Progenitor cell of endocrine pancreas (in vitro differentiated cells): ENCODE measurements at regions not wholly inside any gene's neighbourhood (a gene's known extent, or its start where the extent isn't known, plus 50 kb on each side); places are given as distances from the start of the nearest gene placed in this dataset.

Experiments
- DNase-seq: peaks from one replicate; pipeline ENCODE4 v3.0.0; 2021; ENCODE audit warnings: low spot score; ENCODE audit not compliant: unreplicated experiment
- H3K27ac Mint-ChIP-seq: 2 replicates; pipeline ENCODE4 v1.8.0; 2021; ENCODE audit warnings: mild to moderate bottlenecking, moderate library complexity, mixed read lengths
- H3K27me3 Mint-ChIP-seq: 2 replicates; pipeline ENCODE4 v1.8.0; 2021; ENCODE audit warnings: mixed read lengths
- H3K36me3 Mint-ChIP-seq: 2 replicates; pipeline ENCODE4 v1.8.0; 2022; ENCODE audit warnings: mixed read lengths; ENCODE audit not compliant: insufficient read depth
- H3K4me1 Mint-ChIP-seq: 2 replicates; pipeline ENCODE4 v1.8.0; 2021; ENCODE audit warnings: low read depth, mixed read lengths
- H3K4me3 Mint-ChIP-seq: 2 replicates; pipeline ENCODE4 v1.8.0; 2021; ENCODE audit warnings: low read depth, mild to moderate bottlenecking, moderate library complexity, mixed read lengths
- H3K9me3 Mint-ChIP-seq: 2 replicates; pipeline ENCODE4 v1.8.0; 2021; ENCODE audit warnings: low read depth, mixed read lengths
- CTCF ChIP-seq: fragments of 200-600 bp; sonication (generic); IDR thresholded peaks from one replicate; pipeline ENCODE4 v1.5.0; 2021; ENCODE audit warnings: antibody characterized with exemption, mild to moderate bottlenecking; ENCODE audit not compliant: unreplicated experiment

GRCh38 chr4:12897954-12898353 is 586.2 kb downstream of the RAB28 start:
- Mint-ChIP-seq H3K4me1 (no peaks in the 10 kb centered on the region), H3K27me3 (no peaks in the 10 kb centered on the region), H3K9me3 (no peaks in the 10 kb centered on the region), H3K27ac (no peak overlapping the region), H3K36me3 (no peaks in the 10 kb centered on the region), H3K4me3 (no peak overlapping the region)
- DNase-seq, result no peak
- TF ChIP-seq CTCF, result no peak

DNA sequence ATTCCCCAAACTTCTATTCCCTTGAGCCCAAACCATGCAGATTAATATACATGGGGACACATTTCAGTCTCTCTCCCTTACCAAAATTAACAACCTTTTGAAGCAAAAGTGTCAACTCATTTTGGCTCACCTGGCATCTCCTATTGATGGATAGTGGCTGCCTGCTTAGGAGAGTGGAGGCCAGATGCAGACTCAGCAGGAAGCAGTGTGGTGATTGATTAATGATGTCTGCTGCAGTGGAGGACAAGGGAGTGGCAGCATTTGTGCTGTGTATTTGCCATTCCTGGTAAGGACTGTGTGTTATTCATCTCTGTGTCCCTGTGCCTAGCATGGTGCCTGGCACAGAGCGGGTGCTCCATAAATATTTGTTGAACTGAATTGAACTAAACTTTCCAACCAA is 590.1 kb downstream of the RAB28 start:
- H3K4me3 Mint-ChIP-seq, result no peak overlapping the region
- no peaks in the 10 kb centered on the region for H3K9me3 Mint-ChIP-seq
- no peak overlapping the region for H3K27ac Mint-ChIP-seq
- H3K4me1 Mint-ChIP-seq, result no peaks in the 10 kb centered on the region
- TF ChIP-seq CTCF, result no peak
- no peaks in the 10 kb centered on the region for H3K36me3 Mint-ChIP-seq
- no peak for DNase-seq
- H3K27me3 Mint-ChIP-seq, result no peaks in the 10 kb centered on the region

DNA sequence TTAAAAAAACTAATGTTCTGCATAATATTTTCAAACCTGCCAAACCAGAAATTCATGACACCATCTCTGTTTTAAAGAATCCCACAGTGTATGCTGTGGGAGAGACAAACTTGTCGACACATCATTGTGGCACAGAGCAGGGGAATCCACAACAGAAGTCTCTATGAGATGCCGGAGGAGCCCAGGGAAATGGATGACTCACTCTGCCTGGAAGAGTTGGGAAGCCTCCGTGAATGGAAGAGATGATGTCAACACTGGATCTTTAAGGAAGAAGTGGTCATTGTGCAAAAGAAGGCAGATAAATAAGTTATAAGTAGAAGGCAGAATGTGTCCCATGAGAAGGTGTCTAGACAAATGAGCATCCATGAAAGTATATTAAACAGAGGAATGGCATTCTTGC is 595.1 kb downstream of the RAB28 start:
- Mint-ChIP-seq H3K27me3 (no peaks in the 10 kb centered on the region), H3K4me1 (no peaks in the 10 kb centered on the region), H3K27ac (no peak overlapping the region), H3K4me3 (no peak overlapping the region), H3K36me3 (no peaks in the 10 kb centered on the region), H3K9me3 (no peaks in the 10 kb centered on the region)
- DNase-seq, result no peak
- no peak for TF ChIP-seq CTCF

GRCh38 chr4:12884846-12885796 is 599.0 kb downstream of the RAB28 start:
- Mint-ChIP-seq H3K36me3 (no peaks in the 10 kb centered on the region), H3K4me1 (no peaks in the 10 kb centered on the region), H3K4me3 (no peak overlapping the region), H3K9me3 (no peaks in the 10 kb centered on the region), H3K27ac (peak overlapping the region; percentile 6), H3K27me3 (no peaks in the 10 kb centered on the region)
- DNase-seq, result no peak
- TF ChIP-seq CTCF, result no peak

GRCh38 chr4:12881945-12882584 is 602.1 kb downstream of the RAB28 start:
- no peaks in the 10 kb centered on the region for H3K4me1 Mint-ChIP-seq
- no peaks in the 10 kb centered on the region for H3K9me3 Mint-ChIP-seq
- H3K4me3 Mint-ChIP-seq, result no peak overlapping the region
- no peaks in the 10 kb centered on the region for H3K27me3 Mint-ChIP-seq
- no peaks in the 10 kb centered on the region for H3K36me3 Mint-ChIP-seq
- H3K27ac Mint-ChIP-seq, result no peak overlapping the region
- no peak for TF ChIP-seq CTCF
- DNase-seq, result no peak
